ENCODE measurements at regions not wholly inside any gene's neighbourhood (a gene's known extent, or its start where the extent isn't known, plus 50 kb on each side); places are given as distances from the start of the nearest gene placed in this dataset.

DNA sequence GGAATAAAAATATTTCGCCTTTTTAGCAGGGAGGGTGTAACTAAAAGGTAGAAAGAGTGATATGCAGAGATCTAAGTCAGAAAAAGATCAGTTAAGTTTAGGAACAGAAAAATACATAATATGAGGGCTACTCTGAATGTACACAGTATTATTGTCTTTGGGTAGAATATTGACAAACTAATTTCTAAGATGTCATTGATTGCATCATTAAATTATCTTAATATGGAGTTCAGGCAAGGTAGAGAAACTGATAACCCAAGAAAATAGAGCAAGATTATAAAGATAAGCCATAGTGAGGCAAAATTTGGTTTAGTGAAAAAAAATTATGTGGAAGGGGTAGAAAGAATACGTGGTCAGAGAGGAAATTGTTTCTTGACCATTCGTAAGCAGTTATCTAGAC lies 629.0 kb upstream of the NXPH2 start:
- H3K4me1 ChIP-seq (ENCODE audit: control insufficient read depth, extremely low read depth, insufficient read depth, low read length): no peaks in the 10 kb centered on the region
- no peak overlapping the region for H3K4me2 ChIP-seq (ENCODE audit: control insufficient read depth, extremely low read depth, insufficient read depth, low read depth, low read length)
- DNase-seq (ENCODE audit: low read depth, low spot score): no peak
- H3K4me3 ChIP-seq (ENCODE audit: control insufficient read depth in 2 of 3, extremely low read depth in 1 of 3, insufficient read depth in 2 of 3, low read depth in 1 of 3, low read length in 3 of 3): no peak overlapping the region
- H3K79me2 ChIP-seq (ENCODE audit: control insufficient read depth, insufficient read depth, low read length): no peaks in the 10 kb centered on the region
- no peaks in the 10 kb centered on the region for H3K9me3 ChIP-seq (ENCODE audit: control insufficient read depth, low read depth, low read length)
- H4K20me1 ChIP-seq (ENCODE audit: control insufficient read depth, extremely low read depth, insufficient read depth, low read length): no peaks in the 10 kb centered on the region
- H2AFZ ChIP-seq (ENCODE audit: control insufficient read depth, low read length): no peak overlapping the region
- no peak for TF ChIP-seq EZH2 (IDR thresholded peaks at IDR 0.05; ENCODE audit: low read length)
- TF ChIP-seq, protein P1, sequence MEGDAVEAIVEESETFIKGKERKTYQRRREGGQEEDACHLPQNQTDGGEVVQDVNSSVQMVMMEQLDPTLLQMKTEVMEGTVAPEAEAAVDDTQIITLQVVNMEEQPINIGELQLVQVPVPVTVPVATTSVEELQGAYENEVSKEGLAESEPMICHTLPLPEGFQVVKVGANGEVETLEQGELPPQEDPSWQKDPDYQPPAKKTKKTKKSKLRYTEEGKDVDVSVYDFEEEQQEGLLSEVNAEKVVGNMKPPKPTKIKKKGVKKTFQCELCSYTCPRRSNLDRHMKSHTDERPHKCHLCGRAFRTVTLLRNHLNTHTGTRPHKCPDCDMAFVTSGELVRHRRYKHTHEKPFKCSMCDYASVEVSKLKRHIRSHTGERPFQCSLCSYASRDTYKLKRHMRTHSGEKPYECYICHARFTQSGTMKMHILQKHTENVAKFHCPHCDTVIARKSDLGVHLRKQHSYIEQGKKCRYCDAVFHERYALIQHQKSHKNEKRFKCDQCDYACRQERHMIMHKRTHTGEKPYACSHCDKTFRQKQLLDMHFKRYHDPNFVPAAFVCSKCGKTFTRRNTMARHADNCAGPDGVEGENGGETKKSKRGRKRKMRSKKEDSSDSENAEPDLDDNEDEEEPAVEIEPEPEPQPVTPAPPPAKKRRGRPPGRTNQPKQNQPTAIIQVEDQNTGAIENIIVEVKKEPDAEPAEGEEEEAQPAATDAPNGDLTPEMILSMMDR (optimal IDR thresholded peaks at IDR 0.05 in 1 of 3, IDR thresholded peaks at IDR 0.05 in 1 of 3, conservative IDR thresholded peaks at IDR 0.05 in 1 of 3; ENCODE audit: extremely low read depth in 1 of 3, insufficient read depth in 2 of 3, low read length in 3 of 3): no peak
- dilution Hi-C loops (cut with MboI; ENCODE audit: extremely low pct_ligation_motif_present, low sequenced_read_pairs): no loop called here
- H3K9ac ChIP-seq (ENCODE audit: control insufficient read depth, extremely low read depth, insufficient read depth, low read length): no peak overlapping the region
- no peaks in the 10 kb centered on the region for H3K36me3 ChIP-seq (ENCODE audit: control insufficient read depth in 2 of 2, extremely low read depth in 1 of 2, insufficient read depth in 2 of 2, low read length in 2 of 2)
- no peaks in the 10 kb centered on the region for H3K9me1 ChIP-seq (ENCODE audit: control insufficient read depth, extremely low read depth, insufficient read depth, low read length)
- H3K27ac ChIP-seq (ENCODE audit: control insufficient read depth, insufficient read depth, low read length): no peak overlapping the region
- FAIRE-seq: no peak
- no peaks in the 10 kb centered on the region for H3K27me3 ChIP-seq (ENCODE audit: control insufficient read depth, extremely low read depth, insufficient read depth, low read length)

DNA sequence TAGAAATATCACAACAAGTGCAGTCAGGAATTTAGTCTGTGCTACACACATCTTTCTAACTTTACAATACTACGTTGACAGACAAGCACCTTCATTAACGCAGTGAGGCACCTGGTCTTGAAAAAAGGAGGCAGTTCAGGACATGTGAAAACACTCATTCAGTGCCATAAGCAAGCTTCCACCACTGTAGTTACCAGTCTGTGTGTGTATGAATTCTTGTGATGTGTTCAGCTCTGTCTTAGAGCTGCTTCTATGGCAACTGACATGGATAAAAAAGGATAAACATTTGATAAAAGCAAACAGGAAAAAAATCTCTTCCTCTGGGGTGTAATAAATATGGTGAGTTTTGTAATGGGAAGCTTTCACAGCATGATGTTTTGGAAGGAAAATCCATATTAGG lies 623.8 kb upstream of the NXPH2 start:
- no peak overlapping the region for H3K4me2 ChIP-seq (ENCODE audit: control insufficient read depth, extremely low read depth, insufficient read depth, low read depth, low read length)

More for the DNA sequence above, 623.8 kb upstream of the NXPH2 start:
- H3K9me3 ChIP-seq (ENCODE audit: control insufficient read depth, low read depth, low read length): no peaks in the 10 kb centered on the region
- H3K4me3 ChIP-seq (ENCODE audit: control insufficient read depth in 2 of 3, extremely low read depth in 1 of 3, insufficient read depth in 2 of 3, low read depth in 1 of 3, low read length in 3 of 3): no peak overlapping the region
- no peaks in the 10 kb centered on the region for H3K4me1 ChIP-seq (ENCODE audit: control insufficient read depth, extremely low read depth, insufficient read depth, low read length)
- no peaks in the 10 kb centered on the region for H4K20me1 ChIP-seq (ENCODE audit: control insufficient read depth, extremely low read depth, insufficient read depth, low read length)
- DNase-seq (ENCODE audit: low read depth, low spot score) (no peak), FAIRE-seq (no peak)
- H2AFZ ChIP-seq (ENCODE audit: control insufficient read depth, low read length): no peak overlapping the region
- no peak for TF ChIP-seq EZH2 (IDR thresholded peaks at IDR 0.05; ENCODE audit: low read length)
- TF ChIP-seq, protein P1 (optimal IDR thresholded peaks at IDR 0.05 in 1 of 3, IDR thresholded peaks at IDR 0.05 in 1 of 3, conservative IDR thresholded peaks at IDR 0.05 in 1 of 3; ENCODE audit: extremely low read depth in 1 of 3, insufficient read depth in 2 of 3, low read length in 3 of 3): no peak
- H3K27ac ChIP-seq (ENCODE audit: control insufficient read depth, insufficient read depth, low read length): no peak overlapping the region
- H3K36me3 ChIP-seq (ENCODE audit: control insufficient read depth in 2 of 2, extremely low read depth in 1 of 2, insufficient read depth in 2 of 2, low read length in 2 of 2): no peaks in the 10 kb centered on the region
- dilution Hi-C loops (cut with MboI; ENCODE audit: extremely low pct_ligation_motif_present, low sequenced_read_pairs): no loop called here
- H3K27me3 ChIP-seq (ENCODE audit: control insufficient read depth, extremely low read depth, insufficient read depth, low read length): no peaks in the 10 kb centered on the region
- no peaks in the 10 kb centered on the region for H3K79me2 ChIP-seq (ENCODE audit: control insufficient read depth, insufficient read depth, low read length)
- no peaks in the 10 kb centered on the region for H3K9me1 ChIP-seq (ENCODE audit: control insufficient read depth, extremely low read depth, insufficient read depth, low read length)
- H3K9ac ChIP-seq (ENCODE audit: control insufficient read depth, extremely low read depth, insufficient read depth, low read length): no peak overlapping the region
